Type B pancreatic cell (in vitro differentiated cells): ENCODE measurements at regions not wholly inside any gene's neighbourhood (a gene's known extent, or its start where the extent isn't known, plus 50 kb on each side); places are given as distances from the start of the nearest gene placed in this dataset.

Experiments used
- DNase-seq: peaks from one replicate; pipeline ENCODE4 v3.0.0; 2021; ENCODE audit warnings: mixed read lengths; ENCODE audit not compliant: unreplicated experiment; ENCODE audit errors: extremely low spot score
- H3K27ac Mint-ChIP-seq: 2 replicates; pipeline ENCODE4 v1.8.0; 2021; ENCODE audit warnings: mild to moderate bottlenecking, mixed read lengths
- H3K27me3 Mint-ChIP-seq: 2 replicates; pipeline ENCODE4 v1.8.0; 2021; ENCODE audit warnings: mixed read lengths
- H3K36me3 Mint-ChIP-seq: 2 replicates; pipeline ENCODE4 v1.8.0; 2021; ENCODE audit warnings: mixed read lengths
- H3K4me1 Mint-ChIP-seq: one replicate; pipeline ENCODE4 v1.8.0; 2021; ENCODE audit warnings: mixed read lengths; ENCODE audit not compliant: unreplicated experiment
- H3K4me3 Mint-ChIP-seq: 2 replicates; pipeline ENCODE4 v1.8.0; 2021; ENCODE audit warnings: mild to moderate bottlenecking, mixed read lengths
- H3K9me3 Mint-ChIP-seq: 2 replicates; pipeline ENCODE4 v1.8.0; 2021; ENCODE audit warnings: mixed read lengths
- CTCF ChIP-seq: fragments of 200-600 bp; sonication (generic); conservative IDR thresholded peaks from 2 replicates; pipeline ENCODE4 v1.5.0; 2021; ENCODE audit warnings: antibody characterized with exemption, mild to moderate bottlenecking

- DNase-seq = no peak
- no peak overlapping the region for H3K4me3 Mint-ChIP-seq
- no peaks in the 10 kb centered on the region for H3K9me3 Mint-ChIP-seq
- no peaks in the 10 kb centered on the region for H3K36me3 Mint-ChIP-seq
- no peaks in the 10 kb centered on the region for H3K27me3 Mint-ChIP-seq
- no peak for TF ChIP-seq CTCF
- no peaks in the 10 kb centered on the region for H3K4me1 Mint-ChIP-seq
- H3K27ac Mint-ChIP-seq = no peak overlapping the region
Observed at GRCh38 chr2:192246297-192246696, 51.6 kb upstream of the TMEFF2 start.

DNA sequence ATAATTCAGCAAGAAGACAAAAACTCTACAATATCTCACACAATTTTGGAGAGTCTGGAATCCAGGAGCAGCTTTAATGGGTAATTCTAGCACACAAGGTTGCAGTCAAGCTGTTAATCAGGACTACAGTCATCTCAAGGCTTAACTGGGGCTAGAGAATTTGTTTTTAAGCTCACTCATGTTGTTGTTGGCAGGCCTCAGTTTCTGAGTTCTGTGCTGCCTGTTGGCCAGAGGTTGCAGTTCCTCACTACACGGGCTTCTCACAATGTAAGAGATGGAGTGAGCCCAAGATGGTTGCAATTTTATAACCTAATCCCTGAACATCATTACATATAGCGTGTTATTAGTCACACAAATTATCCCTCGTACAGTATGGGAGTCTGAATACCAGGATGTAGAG lies 50.6 kb upstream of the TMEFF2 start:
- H3K36me3 Mint-ChIP-seq = no peaks in the 10 kb centered on the region
- no peaks in the 10 kb centered on the region for H3K9me3 Mint-ChIP-seq
- no peak for DNase-seq
- H3K27me3 Mint-ChIP-seq = no peaks in the 10 kb centered on the region
- no peak overlapping the region for H3K4me3 Mint-ChIP-seq
- H3K4me1 Mint-ChIP-seq = no peaks in the 10 kb centered on the region
- no peak overlapping the region for H3K27ac Mint-ChIP-seq
- no peak for TF ChIP-seq CTCF
